PC-9 (cell line): ENCODE measurements at regions not wholly inside any gene's neighbourhood (a gene's known extent, or its start where the extent isn't known, plus 50 kb on each side); places are given as distances from the start of the nearest gene placed in this dataset.

ENCODE experiments used
- BruUV-seq: library from RNA; stranded (reverse); fragments of 400-500 nt; replicated peaks from 2 replicates; lab custom pipeline; 2021; lab: Mats Ljungman, UMichigan
- CTCF ChIA-PET: fragments of 300-600 bp; sonication (Branson Sonifier 250); formaldehyde crosslinking; loops from one replicate; lab custom pipeline; 2022; ENCODE audit warnings: antibody characterized with exemption; lab: Charles Lee
- POLR2A ChIA-PET: fragments of 300-600 bp; sonication (Branson Sonifier 250); formaldehyde crosslinking; loops from one replicate; lab custom pipeline; 2022; ENCODE audit warnings: antibody characterized with exemption; ENCODE audit not compliant: unreplicated experiment; lab: Charles Lee
- DNase-seq, 2 experiments: peaks; one replicate each; pipeline versions ENCODE4 v3.0.0 to v3.0.0-alpha.2; 2015 to 2022; ENCODE audit warnings: mixed read lengths in 1 of 2
- H2AFZ ChIP-seq: fragments of 200-600 bp; sonication (generic); 2 replicates; pipeline ENCODE4 v1.8.1; 2017; ENCODE audit warnings: antibody characterized with exemption
- H3F3A ChIP-seq: fragments of 200-600 bp; sonication (generic); 2 replicates; pipeline ENCODE4 v1.8.1; 2017; ENCODE audit warnings: antibody characterized with exemption, mild to moderate bottlenecking, low read depth; ENCODE audit not compliant: insufficient read depth
- H3K27ac ChIP-seq: fragments of 200-600 bp; sonication (generic); 2 replicates; pipeline ENCODE4 v1.6.1; 2016; ENCODE audit warnings: mixed run types
- H3K27me3 ChIP-seq: fragments of 200-600 bp; sonication (generic); 2 replicates; pipeline ENCODE4 v1.6.1; 2016; ENCODE audit warnings: low read depth, mixed run types; ENCODE audit not compliant: insufficient read depth
- H3K36me3 ChIP-seq: fragments of 200-600 bp; sonication (generic); 2 replicates; pipeline ENCODE4 v1.6.1; 2016; ENCODE audit warnings: low read depth, mixed run types
- H3K4me1 ChIP-seq: fragments of 200-600 bp; sonication (generic); replicated peaks from 2 replicates; pipeline ENCODE4 v1.6.1; 2016; ENCODE audit warnings: mixed run types; ENCODE audit not compliant: insufficient read depth
- H3K4me2 ChIP-seq: fragments of 200-600 bp; sonication (generic); 2 replicates; pipeline ENCODE4 v1.6.1; 2017; ENCODE audit warnings: mixed run types
- H3K4me3 ChIP-seq: fragments of 200-600 bp; sonication (generic); 2 replicates; pipeline ENCODE4 v1.6.1; 2016; ENCODE audit warnings: mixed run types
- H3K79me2 ChIP-seq: fragments of 200-600 bp; sonication (generic); 2 replicates; pipeline ENCODE4 v1.6.1; 2017; ENCODE audit warnings: low read depth, mixed run types
- H3K9me2 ChIP-seq: fragments of 200-600 bp; sonication (generic); 2 replicates; pipeline ENCODE4 v1.8.1; 2017; ENCODE audit warnings: mild to moderate bottlenecking; ENCODE audit not compliant: insufficient read depth
- H3K9me3 ChIP-seq: fragments of 200-600 bp; sonication (generic); 2 replicates; pipeline ENCODE4 v1.8.1; 2016; ENCODE audit warnings: low read depth; ENCODE audit not compliant: insufficient read depth
- H4K20me1 ChIP-seq: fragments of 200-600 bp; sonication (generic); 2 replicates; pipeline ENCODE4 v1.8.1; 2017; ENCODE audit not compliant: insufficient read depth
- EZH2 ChIP-seq: fragments of 200-600 bp; sonication (generic); IDR thresholded peaks from 2 replicates; pipeline ENCODE4 v1.8.0; 2017; ENCODE audit warnings: antibody characterized with exemption, low read depth
- intact Hi-C: fragments of 100-400 bp; cut with micrococcal nuclease; formaldehyde crosslinking; loops from one replicate; pipeline ENCODE4 v1.10.0; 2022; ENCODE audit not compliant: unreplicated experiment
- TF ChIP-seq, protein P1 (sequence below): fragments of 200-600 bp; sonication (generic); conservative IDR thresholded peaks from 2 replicates; pipeline ENCODE4 v1.6.1; 2017; ENCODE audit warnings: mixed run types, antibody characterized with exemption, mild to moderate bottlenecking, moderate library complexity

DNA sequence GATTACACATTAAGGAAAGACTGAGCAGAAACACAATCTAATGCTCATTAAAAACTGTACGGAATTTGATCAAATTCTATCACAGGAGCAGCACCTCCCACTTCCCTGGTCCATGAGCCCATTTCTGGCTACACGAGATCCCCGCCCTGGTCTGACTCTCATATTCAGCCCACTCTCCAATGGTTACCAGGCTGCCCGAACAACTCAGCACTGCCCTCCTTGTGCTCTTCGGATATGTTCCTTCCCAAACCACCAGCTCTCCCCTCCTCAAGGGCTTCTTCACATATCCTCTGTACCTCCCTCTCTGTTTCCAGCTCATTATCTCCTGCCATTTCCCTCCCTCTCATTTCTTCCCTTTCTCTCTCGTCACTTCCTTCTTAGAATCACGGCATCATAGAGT is 180.5 kb downstream of the RSL24D1 start:
- H3K36me3 ChIP-seq = no peaks in the 10 kb centered on the region
- H3K4me2 ChIP-seq = no peak overlapping the region
- H3K4me3 ChIP-seq = no peak overlapping the region
- H3K79me2 ChIP-seq = no peaks in the 10 kb centered on the region
- TF ChIP-seq, protein P1, sequence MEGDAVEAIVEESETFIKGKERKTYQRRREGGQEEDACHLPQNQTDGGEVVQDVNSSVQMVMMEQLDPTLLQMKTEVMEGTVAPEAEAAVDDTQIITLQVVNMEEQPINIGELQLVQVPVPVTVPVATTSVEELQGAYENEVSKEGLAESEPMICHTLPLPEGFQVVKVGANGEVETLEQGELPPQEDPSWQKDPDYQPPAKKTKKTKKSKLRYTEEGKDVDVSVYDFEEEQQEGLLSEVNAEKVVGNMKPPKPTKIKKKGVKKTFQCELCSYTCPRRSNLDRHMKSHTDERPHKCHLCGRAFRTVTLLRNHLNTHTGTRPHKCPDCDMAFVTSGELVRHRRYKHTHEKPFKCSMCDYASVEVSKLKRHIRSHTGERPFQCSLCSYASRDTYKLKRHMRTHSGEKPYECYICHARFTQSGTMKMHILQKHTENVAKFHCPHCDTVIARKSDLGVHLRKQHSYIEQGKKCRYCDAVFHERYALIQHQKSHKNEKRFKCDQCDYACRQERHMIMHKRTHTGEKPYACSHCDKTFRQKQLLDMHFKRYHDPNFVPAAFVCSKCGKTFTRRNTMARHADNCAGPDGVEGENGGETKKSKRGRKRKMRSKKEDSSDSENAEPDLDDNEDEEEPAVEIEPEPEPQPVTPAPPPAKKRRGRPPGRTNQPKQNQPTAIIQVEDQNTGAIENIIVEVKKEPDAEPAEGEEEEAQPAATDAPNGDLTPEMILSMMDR = no peak
- no peak for TF ChIP-seq EZH2
- no peak overlapping the region for H2AFZ ChIP-seq
- H3F3A ChIP-seq = no peaks in the 10 kb centered on the region
- no peaks in the 10 kb centered on the region for H4K20me1 ChIP-seq
- DNase-seq = no peak
- peaks cover 25% of the 10 kb centered on the region for H3K27me3 ChIP-seq
- H3K4me1 ChIP-seq = no peaks in the 10 kb centered on the region
- H3K9me3 ChIP-seq = no peaks in the 10 kb centered on the region
- no TSS peak for BruUV-seq
- no peaks in the 10 kb centered on the region for H3K9me2 ChIP-seq
- intact Hi-C loops = no loop called here
- H3K27ac ChIP-seq = no peak overlapping the region
- POLR2A ChIA-PET = no interaction called here
- CTCF ChIA-PET = no interaction called here

DNA sequence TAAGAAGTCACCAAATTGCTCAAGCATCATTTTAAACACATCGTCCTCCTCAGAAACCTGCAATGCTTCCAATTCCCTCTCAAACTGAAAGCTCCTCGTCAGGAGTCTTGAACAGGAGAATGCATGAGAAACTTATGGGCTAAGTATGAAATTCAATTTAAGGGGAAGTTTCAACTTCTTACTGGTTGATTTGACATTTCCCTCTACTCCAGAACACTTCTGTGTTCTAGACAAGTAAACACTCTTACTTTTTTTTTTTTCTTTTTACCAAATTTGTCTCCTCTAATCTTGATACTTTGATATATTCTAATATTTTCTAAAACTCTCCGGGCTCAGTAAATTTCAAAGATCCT is 181.7 kb downstream of the RSL24D1 start:
- POLR2A ChIA-PET = no interaction called here
- BruUV-seq = no TSS peak

DNA sequence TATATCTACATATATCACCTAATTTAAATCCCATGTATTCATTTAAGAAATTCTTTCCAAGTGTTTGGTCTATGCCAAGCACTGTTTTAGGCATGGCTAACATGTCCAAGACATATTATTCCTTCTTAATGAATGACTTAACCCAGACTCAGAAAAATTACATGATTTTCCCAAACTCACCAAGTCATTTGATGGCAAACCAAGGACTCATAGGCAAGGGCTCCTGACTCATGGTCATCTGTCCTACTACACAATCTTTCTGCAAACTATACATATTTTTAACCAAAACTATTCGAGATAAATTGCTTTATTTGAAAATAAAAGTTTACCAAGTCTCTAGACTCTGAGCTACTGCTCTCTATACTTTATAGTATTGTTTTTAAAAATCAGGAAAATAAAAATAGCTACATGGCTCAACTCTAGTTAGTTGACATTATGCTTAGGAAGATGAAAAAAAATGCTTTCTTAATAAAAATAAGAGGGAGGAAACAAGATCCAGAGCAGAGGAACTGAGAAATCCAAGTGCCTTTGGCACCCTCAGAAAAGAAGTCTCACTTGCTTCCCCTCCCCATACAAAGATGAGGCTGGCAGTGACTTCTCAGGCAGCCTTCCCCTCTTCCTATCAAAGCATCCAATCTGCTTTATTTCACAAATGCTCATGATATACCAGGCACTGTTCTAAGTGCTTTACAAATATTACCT is 182.2 kb downstream of the RSL24D1 start:
- no TSS peak for BruUV-seq
- Histone ChIP-seq H3K4me3 (no peak overlapping the region), H3K4me2 (no peak overlapping the region), H3K27ac (no peak overlapping the region), H3F3A (no peaks in the 10 kb centered on the region), H4K20me1 (no peaks in the 10 kb centered on the region), H3K36me3 (no peaks in the 10 kb centered on the region), H3K9me3 (no peaks in the 10 kb centered on the region), H3K9me2 (no peaks in the 10 kb centered on the region), H3K27me3 (peaks cover 30% of the 10 kb centered on the region), H3K79me2 (no peaks in the 10 kb centered on the region), H2AFZ (no peak overlapping the region), H3K4me1 (no peaks in the 10 kb centered on the region)
- CTCF ChIA-PET = no interaction called here
- intact Hi-C loops = no loop called here
- POLR2A ChIA-PET = no interaction called here
- DNase-seq = no peak
- TF ChIP-seq, protein P1 = no peak
- TF ChIP-seq EZH2 = no peak

More for the DNA sequence above, 181.7 kb downstream of the RSL24D1 start:
- Histone ChIP-seq H3F3A (no peaks in the 10 kb centered on the region), H3K9me3 (no peaks in the 10 kb centered on the region), H3K9me2 (no peaks in the 10 kb centered on the region), H4K20me1 (no peaks in the 10 kb centered on the region), H3K4me3 (no peak overlapping the region), H2AFZ (no peak overlapping the region), H3K4me2 (no peak overlapping the region), H3K36me3 (no peaks in the 10 kb centered on the region), H3K79me2 (no peaks in the 10 kb centered on the region), H3K27ac (no peak overlapping the region), H3K4me1 (no peaks in the 10 kb centered on the region), H3K27me3 (peaks cover 30% of the 10 kb centered on the region)
- DNase-seq = no peak
- TF ChIP-seq, protein P1 = no peak
- TF ChIP-seq EZH2 = no peak
- intact Hi-C loops = no loop called here
- CTCF ChIA-PET = no interaction called here
